ENCODE measurements at regions not wholly inside any gene's neighbourhood (a gene's known extent, or its start where the extent isn't known, plus 50 kb on each side); places are given as distances from the start of the nearest gene placed in this dataset.

DNA sequence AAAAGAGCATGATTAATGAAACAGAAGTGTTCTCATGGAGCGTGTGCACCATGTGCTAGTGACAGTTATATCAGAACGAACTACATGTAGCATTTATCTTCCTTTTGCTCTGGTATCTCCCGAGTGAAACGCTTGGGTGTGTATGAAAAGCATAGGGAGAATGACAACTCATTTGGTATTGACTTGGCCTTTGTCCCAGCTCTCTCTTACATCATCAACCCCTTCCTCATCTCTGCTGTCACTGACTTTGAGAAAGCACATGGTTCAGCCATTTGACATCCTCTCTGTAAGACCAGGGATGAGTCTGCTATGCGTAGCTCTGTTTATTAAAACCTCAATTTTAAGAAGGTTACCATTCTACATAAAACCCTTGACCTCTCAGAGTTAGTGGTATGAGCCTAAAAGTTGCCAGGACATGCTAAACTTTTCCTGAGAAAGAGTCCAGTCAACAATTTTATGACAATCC is 201.0 kb downstream of the NRIP1 start:
- TF ChIP-seq, protein P1, sequence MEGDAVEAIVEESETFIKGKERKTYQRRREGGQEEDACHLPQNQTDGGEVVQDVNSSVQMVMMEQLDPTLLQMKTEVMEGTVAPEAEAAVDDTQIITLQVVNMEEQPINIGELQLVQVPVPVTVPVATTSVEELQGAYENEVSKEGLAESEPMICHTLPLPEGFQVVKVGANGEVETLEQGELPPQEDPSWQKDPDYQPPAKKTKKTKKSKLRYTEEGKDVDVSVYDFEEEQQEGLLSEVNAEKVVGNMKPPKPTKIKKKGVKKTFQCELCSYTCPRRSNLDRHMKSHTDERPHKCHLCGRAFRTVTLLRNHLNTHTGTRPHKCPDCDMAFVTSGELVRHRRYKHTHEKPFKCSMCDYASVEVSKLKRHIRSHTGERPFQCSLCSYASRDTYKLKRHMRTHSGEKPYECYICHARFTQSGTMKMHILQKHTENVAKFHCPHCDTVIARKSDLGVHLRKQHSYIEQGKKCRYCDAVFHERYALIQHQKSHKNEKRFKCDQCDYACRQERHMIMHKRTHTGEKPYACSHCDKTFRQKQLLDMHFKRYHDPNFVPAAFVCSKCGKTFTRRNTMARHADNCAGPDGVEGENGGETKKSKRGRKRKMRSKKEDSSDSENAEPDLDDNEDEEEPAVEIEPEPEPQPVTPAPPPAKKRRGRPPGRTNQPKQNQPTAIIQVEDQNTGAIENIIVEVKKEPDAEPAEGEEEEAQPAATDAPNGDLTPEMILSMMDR (IDR thresholded peaks at IDR 0.05; ENCODE audit: insufficient read depth, low read depth, low read length) = no peak
- no peak for TF ChIP-seq EZH2 (IDR thresholded peaks at IDR 0.05; ENCODE audit: insufficient read depth, low read length)

Data from astrocyte (in vitro differentiated cells and primary cell).